ENCODE measurements at regions not wholly inside any gene's neighbourhood (a gene's known extent, or its start where the extent isn't known, plus 50 kb on each side); places are given as distances from the start of the nearest gene placed in this dataset.

DNA sequence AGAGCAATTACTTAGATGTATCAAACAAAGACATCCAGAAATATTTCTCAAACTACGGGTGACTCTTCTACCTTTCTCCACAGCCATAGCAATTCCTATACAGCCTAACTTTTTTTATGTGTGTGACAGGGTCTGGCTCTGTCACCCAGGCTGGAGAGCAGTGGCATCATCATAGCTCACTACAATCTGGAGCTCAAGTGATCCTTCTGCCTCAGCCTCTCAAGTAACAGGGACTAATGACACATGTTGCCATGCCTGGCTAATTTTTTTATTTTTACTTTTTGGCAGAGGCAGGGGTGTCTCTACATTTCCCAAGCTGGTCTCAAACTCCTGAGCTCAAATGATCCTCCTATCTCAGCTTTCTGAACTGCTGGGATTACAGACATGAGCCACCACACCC is 328.9 kb upstream of the NT5C1B start (continued):
- TF ChIP-seq, protein P1, sequence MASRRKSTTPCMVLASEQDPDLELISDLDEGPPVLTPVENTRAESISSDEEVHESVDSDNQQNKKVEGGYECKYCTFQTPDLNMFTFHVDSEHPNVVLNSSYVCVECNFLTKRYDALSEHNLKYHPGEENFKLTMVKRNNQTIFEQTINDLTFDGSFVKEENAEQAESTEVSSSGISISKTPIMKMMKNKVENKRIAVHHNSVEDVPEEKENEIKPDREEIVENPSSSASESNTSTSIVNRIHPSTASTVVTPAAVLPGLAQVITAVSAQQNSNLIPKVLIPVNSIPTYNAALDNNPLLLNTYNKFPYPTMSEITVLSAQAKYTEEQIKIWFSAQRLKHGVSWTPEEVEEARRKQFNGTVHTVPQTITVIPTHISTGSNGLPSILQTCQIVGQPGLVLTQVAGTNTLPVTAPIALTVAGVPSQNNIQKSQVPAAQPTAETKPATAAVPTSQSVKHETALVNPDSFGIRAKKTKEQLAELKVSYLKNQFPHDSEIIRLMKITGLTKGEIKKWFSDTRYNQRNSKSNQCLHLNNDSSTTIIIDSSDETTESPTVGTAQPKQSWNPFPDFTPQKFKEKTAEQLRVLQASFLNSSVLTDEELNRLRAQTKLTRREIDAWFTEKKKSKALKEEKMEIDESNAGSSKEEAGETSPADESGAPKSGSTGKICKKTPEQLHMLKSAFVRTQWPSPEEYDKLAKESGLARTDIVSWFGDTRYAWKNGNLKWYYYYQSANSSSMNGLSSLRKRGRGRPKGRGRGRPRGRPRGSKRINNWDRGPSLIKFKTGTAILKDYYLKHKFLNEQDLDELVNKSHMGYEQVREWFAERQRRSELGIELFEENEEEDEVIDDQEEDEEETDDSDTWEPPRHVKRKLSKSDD (CRISPR knock-in tag; IDR thresholded peaks at IDR 0.05; ENCODE audit: low read depth), result no peak
- TF ChIP-seq ZSCAN21 (CRISPR knock-in tag; IDR thresholded peaks at IDR 0.05; ENCODE audit: borderline replicate concordance), result no peak
- TF ChIP-seq ZNF17 (CRISPR knock-in tag; IDR thresholded peaks at IDR 0.05), result no peak
- TF ChIP-seq MEF2D (CRISPR knock-in tag; IDR thresholded peaks at IDR 0.05), result no peak

DNA sequence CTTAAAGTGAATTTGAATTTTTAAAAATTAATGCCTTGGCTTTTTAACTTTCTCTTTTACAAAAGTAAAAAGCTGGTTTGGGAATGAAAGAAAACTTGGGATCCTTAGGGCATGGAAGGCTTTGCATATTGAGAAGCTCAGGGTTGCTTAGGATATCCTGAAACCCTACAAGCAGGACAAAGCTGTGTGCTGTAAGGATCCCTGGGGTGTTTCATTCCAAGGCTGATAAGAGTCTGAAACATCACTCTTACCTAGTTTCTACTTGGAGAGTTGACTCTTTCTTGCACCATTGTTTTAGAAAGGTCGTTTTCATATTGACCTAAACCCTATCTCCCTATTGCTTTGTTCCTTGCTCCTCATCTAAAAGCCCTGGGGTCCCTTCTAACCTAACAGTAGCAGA is 325.9 kb upstream of the NT5C1B start:
- no peak overlapping the region for H3K27ac ChIP-seq (ENCODE audit: extremely low read length, insufficient read depth, low read length)
- in situ Hi-C loops (cut with HindIII; ENCODE audit: extremely low pct_ligation_motif_present, low pct_unique_long_range_greater_than_20kb) (no loop called here), intact Hi-C loops (cut with micrococcal nuclease; ENCODE audit: unreplicated experiment) (no loop called here)
- no peaks in the 10 kb centered on the region for H4K20me1 ChIP-seq (ENCODE audit: insufficient read depth, low read length)
- ChIA-PET CTCF (ENCODE audit: low intra/inter-chr PET ratio, low total read pairs) (no interaction called here), POLR2A (no interaction called here)
- H3K4me3 ChIP-seq (replicated peaks in 1 of 3; ENCODE audit: insufficient read depth in 1 of 3, low read depth in 2 of 3, low read length in 3 of 3), result no peak overlapping the region
- no TSS peak for BruUV-seq (replicated peaks)
- 0 out of 2 replicates have a peak, but pooled peaks cover 5% of the 10 kb centered on the region for H3K4me1 ChIP-seq (ENCODE audit: insufficient read depth, low read length)
- no peaks in the 10 kb centered on the region for H3K9me3 ChIP-seq (ENCODE audit: low read length)
- H3K27me3 ChIP-seq (ENCODE audit: control insufficient read depth in 1 of 2, insufficient read depth in 2 of 2, low read length in 2 of 2), result no peaks in the 10 kb centered on the region
- no peak for ATAC-seq
- no peak for DNase-seq (ENCODE audit: low spot score)
- no peak overlapping the region for H2AFZ ChIP-seq (ENCODE audit: low read length)
- H3K36me3 ChIP-seq (replicated peaks in 1 of 2; ENCODE audit: control insufficient read depth in 1 of 2, insufficient read depth in 2 of 2, low read length in 2 of 2), result no peaks in the 10 kb centered on the region
- WGBS (ENCODE audit: low lambda C conversion rate), result 0% methylated on average over 1 of the region's 1 CpG
- no peak for FAIRE-seq
- H3K79me2 ChIP-seq (ENCODE audit: insufficient read depth, low read length), result no peaks in the 10 kb centered on the region
- H3K4me2 ChIP-seq (ENCODE audit: low read depth, low read length), result no peak overlapping the region
- H3K9ac ChIP-seq (ENCODE audit: insufficient read depth, low read depth, low read length), result no peak overlapping the region
- TF ChIP-seq ETV5 (CRISPR knock-in tag; IDR thresholded peaks at IDR 0.05; ENCODE audit: borderline replicate concordance) (no peak), POLR2A (IDR thresholded peaks at IDR 0.05; ENCODE audit: insufficient read depth in 1 of 2, low read depth in 2 of 2, low read length in 2 of 2) (no peak), HNRNPL (IDR thresholded peaks at IDR 0.05; ENCODE audit: low read depth, low read length) (no peak), ZNF382 (CRISPR knock-in tag; IDR thresholded peaks at IDR 0.05; ENCODE audit: borderline replicate concordance) (no peak), MYC (CRISPR knock-in tag; IDR thresholded peaks at IDR 0.05; ENCODE audit: borderline replicate concordance) (no peak), MIER3 (CRISPR knock-in tag; IDR thresholded peaks at IDR 0.05; ENCODE audit: borderline replicate concordance) (no peak), SPEN (CRISPR knock-in tag; IDR thresholded peaks at IDR 0.05; ENCODE audit: low read depth) (no peak), GLI4 (CRISPR knock-in tag; IDR thresholded peaks at IDR 0.05; ENCODE audit: borderline replicate concordance) (no peak), FLYWCH1 (CRISPR knock-in tag; IDR thresholded peaks at IDR 0.05) (no peak), POLR2AphosphoS2 (IDR thresholded peaks at IDR 0.05; ENCODE audit: low read depth, low read length) (no peak)
- TF ChIP-seq, protein P2, sequence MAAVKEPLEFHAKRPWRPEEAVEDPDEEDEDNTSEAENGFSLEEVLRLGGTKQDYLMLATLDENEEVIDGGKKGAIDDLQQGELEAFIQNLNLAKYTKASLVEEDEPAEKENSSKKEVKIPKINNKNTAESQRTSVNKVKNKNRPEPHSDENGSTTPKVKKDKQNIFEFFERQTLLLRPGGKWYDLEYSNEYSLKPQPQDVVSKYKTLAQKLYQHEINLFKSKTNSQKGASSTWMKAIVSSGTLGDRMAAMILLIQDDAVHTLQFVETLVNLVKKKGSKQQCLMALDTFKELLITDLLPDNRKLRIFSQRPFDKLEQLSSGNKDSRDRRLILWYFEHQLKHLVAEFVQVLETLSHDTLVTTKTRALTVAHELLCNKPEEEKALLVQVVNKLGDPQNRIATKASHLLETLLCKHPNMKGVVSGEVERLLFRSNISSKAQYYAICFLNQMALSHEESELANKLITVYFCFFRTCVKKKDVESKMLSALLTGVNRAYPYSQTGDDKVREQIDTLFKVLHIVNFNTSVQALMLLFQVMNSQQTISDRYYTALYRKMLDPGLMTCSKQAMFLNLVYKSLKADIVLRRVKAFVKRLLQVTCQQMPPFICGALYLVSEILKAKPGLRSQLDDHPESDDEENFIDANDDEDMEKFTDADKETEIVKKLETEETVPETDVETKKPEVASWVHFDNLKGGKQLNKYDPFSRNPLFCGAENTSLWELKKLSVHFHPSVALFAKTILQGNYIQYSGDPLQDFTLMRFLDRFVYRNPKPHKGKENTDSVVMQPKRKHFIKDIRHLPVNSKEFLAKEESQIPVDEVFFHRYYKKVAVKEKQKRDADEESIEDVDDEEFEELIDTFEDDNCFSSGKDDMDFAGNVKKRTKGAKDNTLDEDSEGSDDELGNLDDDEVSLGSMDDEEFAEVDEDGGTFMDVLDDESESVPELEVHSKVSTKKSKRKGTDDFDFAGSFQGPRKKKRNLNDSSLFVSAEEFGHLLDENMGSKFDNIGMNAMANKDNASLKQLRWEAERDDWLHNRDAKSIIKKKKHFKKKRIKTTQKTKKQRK (IDR thresholded peaks at IDR 0.05; ENCODE audit: low read length), result no peak
- TF ChIP-seq, protein P3, sequence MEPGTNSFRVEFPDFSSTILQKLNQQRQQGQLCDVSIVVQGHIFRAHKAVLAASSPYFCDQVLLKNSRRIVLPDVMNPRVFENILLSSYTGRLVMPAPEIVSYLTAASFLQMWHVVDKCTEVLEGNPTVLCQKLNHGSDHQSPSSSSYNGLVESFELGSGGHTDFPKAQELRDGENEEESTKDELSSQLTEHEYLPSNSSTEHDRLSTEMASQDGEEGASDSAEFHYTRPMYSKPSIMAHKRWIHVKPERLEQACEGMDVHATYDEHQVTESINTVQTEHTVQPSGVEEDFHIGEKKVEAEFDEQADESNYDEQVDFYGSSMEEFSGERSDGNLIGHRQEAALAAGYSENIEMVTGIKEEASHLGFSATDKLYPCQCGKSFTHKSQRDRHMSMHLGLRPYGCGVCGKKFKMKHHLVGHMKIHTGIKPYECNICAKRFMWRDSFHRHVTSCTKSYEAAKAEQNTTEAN (CRISPR knock-in tag; conservative IDR thresholded peaks at IDR 0.05), result no peak
- TF ChIP-seq, protein P4, sequence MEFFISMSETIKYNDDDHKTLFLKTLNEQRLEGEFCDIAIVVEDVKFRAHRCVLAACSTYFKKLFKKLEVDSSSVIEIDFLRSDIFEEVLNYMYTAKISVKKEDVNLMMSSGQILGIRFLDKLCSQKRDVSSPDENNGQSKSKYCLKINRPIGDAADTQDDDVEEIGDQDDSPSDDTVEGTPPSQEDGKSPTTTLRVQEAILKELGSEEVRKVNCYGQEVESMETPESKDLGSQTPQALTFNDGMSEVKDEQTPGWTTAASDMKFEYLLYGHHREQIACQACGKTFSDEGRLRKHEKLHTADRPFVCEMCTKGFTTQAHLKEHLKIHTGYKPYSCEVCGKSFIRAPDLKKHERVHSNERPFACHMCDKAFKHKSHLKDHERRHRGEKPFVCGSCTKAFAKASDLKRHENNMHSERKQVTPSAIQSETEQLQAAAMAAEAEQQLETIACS (CRISPR knock-in tag; IDR thresholded peaks at IDR 0.05), result no peak
